Sigmoid colon (tissue), 4 donors: ENCODE measurements at regions not wholly inside any gene's neighbourhood (a gene's known extent, or its start where the extent isn't known, plus 50 kb on each side); places are given as distances from the start of the nearest gene placed in this dataset.

ENCODE experiments used
- CTCF ChIP-seq, 4 experiments: fragments of 450-650 bp in 3 of 4; fragments of 200-600 bp in 1 of 4; IDR thresholded peaks; one replicate each; pipeline ENCODE4 v1.5.1; 2016 to 2019; ENCODE audit warnings: antibody characterized with exemption in 4 of 4, mild to moderate bottlenecking in 3 of 4, moderate library complexity in 2 of 4
- EP300 ChIP-seq, 4 donors: sonication (generic); formaldehyde crosslinking; IDR thresholded peaks; one replicate each; pipeline ENCODE4 v1.6.1; 2017; ENCODE audit warnings: antibody characterized with exemption in 4 of 4
- POLR2A ChIP-seq, 2 donors: fragments of 450-650 bp; IDR thresholded peaks; one replicate each; pipeline ENCODE4 v1.6.1; 2016; ENCODE audit warnings: antibody characterized with exemption in 2 of 2, mild to moderate bottlenecking in 2 of 2, moderate library complexity in 2 of 2
- POLR2AphosphoS5 ChIP-seq, 4 donors: sonication (generic); formaldehyde crosslinking; IDR thresholded peaks; one replicate each; pipeline ENCODE4 v1.6.1; 2017; ENCODE audit warnings: antibody characterized with exemption in 4 of 4

DNA sequence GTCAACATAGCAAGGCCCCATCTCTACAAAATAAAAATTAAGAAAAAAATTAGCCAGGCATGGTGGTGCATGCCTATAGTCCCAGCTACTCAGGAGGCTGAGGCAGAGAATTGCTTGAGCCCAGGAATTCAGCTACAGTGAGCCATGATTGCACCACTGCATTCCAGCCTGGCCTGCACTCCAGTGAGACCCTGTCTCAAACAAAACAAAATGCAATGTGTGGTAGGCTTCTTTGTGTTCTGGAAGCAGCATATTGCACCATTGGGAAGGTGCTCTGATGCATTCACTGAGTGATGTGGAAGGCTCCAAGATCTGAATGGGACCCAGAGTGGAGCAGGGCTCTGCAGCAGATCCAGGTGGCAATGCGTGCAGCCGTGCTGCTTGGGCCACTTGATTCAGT, 99.6 kb upstream of the COG2 start:
- TF ChIP-seq CTCF (IDR thresholded peaks at IDR 0.05), result no peak
- no peak for TF ChIP-seq POLR2AphosphoS5 (IDR thresholded peaks at IDR 0.05)
- TF ChIP-seq POLR2A (IDR thresholded peaks at IDR 0.05), result no peak
- TF ChIP-seq EP300 (IDR thresholded peaks at IDR 0.05), result no peak
